ENCODE measurements at regions not wholly inside any gene's neighbourhood (a gene's known extent, or its start where the extent isn't known, plus 50 kb on each side); places are given as distances from the start of the nearest gene placed in this dataset.

DNA sequence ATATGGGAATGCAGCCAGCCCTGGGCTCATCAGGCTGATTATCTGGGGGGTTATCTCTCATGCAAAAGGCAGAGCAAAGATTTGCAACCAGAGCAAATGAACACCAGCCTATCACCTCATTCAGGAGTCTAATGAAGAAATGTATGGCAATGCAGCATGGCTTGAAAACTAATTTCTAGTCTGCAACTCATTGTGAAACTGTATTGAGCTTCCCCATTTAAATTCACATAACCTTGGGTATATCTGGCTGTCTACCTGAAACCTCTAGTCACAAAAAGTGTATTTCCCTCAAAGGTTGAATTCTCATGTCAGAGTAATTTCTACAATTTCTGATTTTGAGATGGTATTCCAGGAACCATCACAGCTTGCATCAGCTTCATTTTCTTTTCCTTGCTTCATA is 240.0 kb downstream of the SDHAF3 start:
- Histone ChIP-seq H3K36me3 (replicated peaks in 1 of 2; ENCODE audit: control insufficient read depth in 1 of 2, insufficient read depth in 2 of 2, low read length in 2 of 2) (no peaks in the 10 kb centered on the region), H3K4me3 (replicated peaks in 1 of 3; ENCODE audit: low read depth in 2 of 3, low read length in 3 of 3) (no peak overlapping the region), H3K4me2 (replicated peaks; ENCODE audit: extremely low read depth, low read length, poor library complexity, severe bottlenecking) (no peak overlapping the region), H3K4me1 (ENCODE audit: control insufficient read depth in 1 of 2, insufficient read depth in 2 of 2, low read length in 2 of 2) (no peaks in the 10 kb centered on the region), H4K20me1 (ENCODE audit: insufficient read depth, low read length) (no peaks in the 10 kb centered on the region), H3K79me2 (ENCODE audit: insufficient read depth, low read length) (no peaks in the 10 kb centered on the region), H3K9ac (ENCODE audit: insufficient read depth, low read length, poor library complexity, severe bottlenecking) (no peak overlapping the region), H3K27ac (ENCODE audit: low read depth in 1 of 2, low read length in 2 of 2) (no peak overlapping the region), H2AFZ (ENCODE audit: insufficient read depth, low read depth, low read length, poor library complexity, severe bottlenecking) (no peak overlapping the region), H3K27me3 (ENCODE audit: control insufficient read depth in 2 of 2, insufficient read depth in 2 of 2, low read length in 2 of 2) (no peaks in the 10 kb centered on the region), H3K9me3 (replicated peaks in 1 of 2; ENCODE audit: control insufficient read depth in 1 of 2, insufficient read depth in 1 of 2, low read length in 2 of 2) (no peaks in the 10 kb centered on the region)
- H3K36me3 Mint-ChIP-seq = no peaks in the 10 kb centered on the region
- H3K9me3 Mint-ChIP-seq = peaks cover under 1 to 5% (median 2%) of the 10 kb centered on the region in 7 donors
- no peaks in the 10 kb centered on the region for H3K4me1 Mint-ChIP-seq
- no peak overlapping the region for H3K4me3 Mint-ChIP-seq
- DNase-seq = no peak
- peaks cover 0 to 1% (median 0%) of the 10 kb centered on the region in 3 donors for H3K27me3 Mint-ChIP-seq (ENCODE audit: low read depth in 3 of 3)
- no peak overlapping the region for H3K27ac Mint-ChIP-seq
- TF ChIP-seq CTCF (IDR thresholded peaks at IDR 0.05) = no peak
- intact Hi-C loops (cut with micrococcal nuclease) = no loop called here

- Histone ChIP-seq H3K27ac (ENCODE audit: low read depth in 1 of 2, low read length in 2 of 2) (no peak overlapping the region), H2AFZ (ENCODE audit: insufficient read depth, low read depth, low read length, poor library complexity, severe bottlenecking) (no peak overlapping the region), H3K4me3 (replicated peaks in 1 of 3; ENCODE audit: low read depth in 2 of 3, low read length in 3 of 3) (no peak overlapping the region), H3K4me2 (replicated peaks; ENCODE audit: extremely low read depth, low read length, poor library complexity, severe bottlenecking) (no peak overlapping the region), H3K79me2 (ENCODE audit: insufficient read depth, low read length) (no peaks in the 10 kb centered on the region), H3K27me3 (ENCODE audit: control insufficient read depth in 2 of 2, insufficient read depth in 2 of 2, low read length in 2 of 2) (no peaks in the 10 kb centered on the region), H3K9me3 (replicated peaks in 1 of 2; ENCODE audit: control insufficient read depth in 1 of 2, insufficient read depth in 1 of 2, low read length in 2 of 2) (no peaks in the 10 kb centered on the region), H3K36me3 (replicated peaks in 1 of 2; ENCODE audit: control insufficient read depth in 1 of 2, insufficient read depth in 2 of 2, low read length in 2 of 2) (no peaks in the 10 kb centered on the region), H3K9ac (ENCODE audit: insufficient read depth, low read length, poor library complexity, severe bottlenecking) (no peak overlapping the region), H4K20me1 (ENCODE audit: insufficient read depth, low read length) (no peaks in the 10 kb centered on the region), H3K4me1 (ENCODE audit: control insufficient read depth in 1 of 2, insufficient read depth in 2 of 2, low read length in 2 of 2) (no peaks in the 10 kb centered on the region)
- H3K9me3 Mint-ChIP-seq = peaks cover under 1 to 10% (median 3%) of the 10 kb centered on the region in 7 donors
- no peak overlapping the region for H3K27ac Mint-ChIP-seq
- no peak overlapping the region for H3K4me3 Mint-ChIP-seq
- H3K27me3 Mint-ChIP-seq (ENCODE audit: low read depth in 3 of 3) = no peaks in the 10 kb centered on the region
- intact Hi-C loops (cut with micrococcal nuclease) = no loop called here
- no peak for TF ChIP-seq CTCF (IDR thresholded peaks at IDR 0.05)
- no peak for DNase-seq
- H3K36me3 Mint-ChIP-seq = no peaks in the 10 kb centered on the region
- WGBS (ENCODE audit: insufficient coverage) = 93% methylated on average over 2 of the region's 3 CpGs
- H3K4me1 Mint-ChIP-seq = no peaks in the 10 kb centered on the region
Observed at GRCh38 chr7:97372882-97373281, 255.4 kb downstream of the SDHAF3 start.

All from CD14-positive monocyte (primary cell).